Activated CD8-positive, alpha-beta T cell treated with anti-CD3 and anti-CD28 coated beads for 36 hours (primary cell): ENCODE measurements at regions not wholly inside any gene's neighbourhood (a gene's known extent, or its start where the extent isn't known, plus 50 kb on each side); places are given as distances from the start of the nearest gene placed in this dataset.

Experiments used
- ATAC-seq: fragments of 200-7000 bp; cut with Tn5 transposase; one replicate; pipeline ENCODE4 v1.10.0; 2021; ENCODE audit warnings: mild to moderate bottlenecking, moderate library complexity
- CTCF ChIA-PET: fragments of 350-600 bp; sonication (Branson Sonifier 250); formaldehyde crosslinking; loops from one replicate; lab custom pipeline; 2021; ENCODE audit warnings: antibody characterized with exemption; lab: Charles Lee
- POLR2A ChIA-PET: fragments of 350-600 bp; sonication (Branson Sonifier 250); formaldehyde crosslinking; loops from one replicate; lab custom pipeline; 2021; ENCODE audit warnings: antibody characterized with exemption; lab: Charles Lee
- DNase-seq: peaks from one replicate; pipeline ENCODE4 v3.0.0-alpha.2; 2020
- H3K27ac Mint-ChIP-seq: one replicate; pipeline ENCODE4 v1.8.0; 2021; ENCODE audit warnings: mild to moderate bottlenecking, mixed read lengths
- H3K27me3 Mint-ChIP-seq: one replicate; pipeline ENCODE4 v1.8.0; 2021; ENCODE audit warnings: mixed read lengths
- H3K36me3 Mint-ChIP-seq: one replicate; pipeline ENCODE4 v1.8.0; 2021; ENCODE audit warnings: low read depth, mixed read lengths
- H3K4me1 Mint-ChIP-seq: one replicate; pipeline ENCODE4 v1.8.0; 2021; ENCODE audit warnings: low read depth, mixed read lengths
- H3K4me3 Mint-ChIP-seq: one replicate; pipeline ENCODE4 v1.8.0; 2021; ENCODE audit warnings: mild to moderate bottlenecking, moderate library complexity, mixed read lengths
- H3K9me3 Mint-ChIP-seq: one replicate; pipeline ENCODE4 v1.8.0; 2021; ENCODE audit warnings: mixed read lengths
- intact Hi-C: fragments of 100-400 bp; cut with micrococcal nuclease; formaldehyde crosslinking; loops from one replicate; pipeline ENCODE4 v1.10.0; 2022
- TF ChIP-seq, protein P1 (sequence below): fragments of 200-600 bp; IDR thresholded peaks from one replicate; pipeline ENCODE4 v1.8.0; 2022; ENCODE audit warnings: antibody characterized with exemption, mild to moderate bottlenecking

DNA sequence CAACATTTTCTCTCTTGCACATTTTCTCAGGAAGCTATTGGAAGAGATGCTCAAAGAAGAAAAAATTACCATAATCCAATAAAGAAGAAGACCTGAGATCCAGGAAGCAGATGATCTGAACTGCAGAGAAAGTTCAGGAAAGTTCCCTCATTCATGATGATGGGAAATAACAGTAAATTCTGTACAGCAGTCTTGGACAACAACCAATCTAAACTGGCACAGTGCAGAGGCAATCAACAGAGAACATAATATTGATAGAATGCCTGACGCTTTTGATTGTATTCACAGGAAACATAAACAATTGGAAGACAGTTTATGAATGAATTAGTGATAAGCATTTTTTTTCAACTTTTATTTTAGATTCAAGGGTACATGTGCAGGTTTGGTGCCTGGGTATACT is 428.9 kb downstream of the KCTD8 start:
- Mint-ChIP-seq H3K9me3 (no peaks in the 10 kb centered on the region), H3K4me3 (no peak overlapping the region), H3K4me1 (no peaks in the 10 kb centered on the region), H3K27ac (no peak overlapping the region), H3K27me3 (no peaks in the 10 kb centered on the region), H3K36me3 (no peaks in the 10 kb centered on the region)
- POLR2A ChIA-PET, result no interaction called here
- TF ChIP-seq, protein P1, sequence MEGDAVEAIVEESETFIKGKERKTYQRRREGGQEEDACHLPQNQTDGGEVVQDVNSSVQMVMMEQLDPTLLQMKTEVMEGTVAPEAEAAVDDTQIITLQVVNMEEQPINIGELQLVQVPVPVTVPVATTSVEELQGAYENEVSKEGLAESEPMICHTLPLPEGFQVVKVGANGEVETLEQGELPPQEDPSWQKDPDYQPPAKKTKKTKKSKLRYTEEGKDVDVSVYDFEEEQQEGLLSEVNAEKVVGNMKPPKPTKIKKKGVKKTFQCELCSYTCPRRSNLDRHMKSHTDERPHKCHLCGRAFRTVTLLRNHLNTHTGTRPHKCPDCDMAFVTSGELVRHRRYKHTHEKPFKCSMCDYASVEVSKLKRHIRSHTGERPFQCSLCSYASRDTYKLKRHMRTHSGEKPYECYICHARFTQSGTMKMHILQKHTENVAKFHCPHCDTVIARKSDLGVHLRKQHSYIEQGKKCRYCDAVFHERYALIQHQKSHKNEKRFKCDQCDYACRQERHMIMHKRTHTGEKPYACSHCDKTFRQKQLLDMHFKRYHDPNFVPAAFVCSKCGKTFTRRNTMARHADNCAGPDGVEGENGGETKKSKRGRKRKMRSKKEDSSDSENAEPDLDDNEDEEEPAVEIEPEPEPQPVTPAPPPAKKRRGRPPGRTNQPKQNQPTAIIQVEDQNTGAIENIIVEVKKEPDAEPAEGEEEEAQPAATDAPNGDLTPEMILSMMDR, result no peak
- intact Hi-C loops, result no loop called here
- CTCF ChIA-PET, result no interaction called here
- ATAC-seq, result no peak
- DNase-seq, result no peak

DNA sequence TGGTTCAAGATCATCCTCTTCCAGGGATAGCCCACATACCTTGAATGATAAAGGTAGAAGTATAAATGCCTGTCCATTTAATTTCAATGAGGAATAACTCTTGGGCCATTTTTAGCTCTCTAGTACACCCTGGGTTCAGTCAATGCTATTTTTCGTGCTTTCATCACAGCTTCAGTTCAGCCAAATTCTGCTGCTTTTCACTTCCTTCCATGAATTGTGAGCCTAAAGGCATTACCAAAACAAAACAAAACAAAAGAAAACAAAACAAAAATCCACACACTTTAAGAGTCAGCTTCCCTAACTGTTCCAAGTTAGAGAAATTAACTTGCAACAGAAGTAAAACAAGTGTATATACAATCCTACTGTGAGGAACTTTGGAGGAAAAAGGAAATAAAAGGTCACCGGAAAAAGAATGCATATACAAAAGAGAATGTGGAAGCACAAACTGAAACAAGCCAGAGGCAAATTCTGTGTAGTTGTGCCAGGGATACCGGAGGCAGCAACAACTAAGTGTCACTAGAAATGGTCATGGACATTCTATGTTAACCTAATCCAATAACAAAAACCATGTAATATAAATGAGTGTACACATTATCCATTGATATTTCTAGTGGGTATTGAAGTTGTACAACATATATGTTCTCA is 423.1 kb downstream of the KCTD8 start:
- Mint-ChIP-seq H3K36me3 (no peaks in the 10 kb centered on the region), H3K4me1 (no peaks in the 10 kb centered on the region), H3K4me3 (no peak overlapping the region), H3K9me3 (no peaks in the 10 kb centered on the region), H3K27ac (no peak overlapping the region), H3K27me3 (no peaks in the 10 kb centered on the region)
- ATAC-seq, result no peak
- CTCF ChIA-PET, result no interaction called here
- POLR2A ChIA-PET, result no interaction called here
- intact Hi-C loops, result no loop called here
- DNase-seq, result no peak
- TF ChIP-seq, protein P1, result no peak

DNA sequence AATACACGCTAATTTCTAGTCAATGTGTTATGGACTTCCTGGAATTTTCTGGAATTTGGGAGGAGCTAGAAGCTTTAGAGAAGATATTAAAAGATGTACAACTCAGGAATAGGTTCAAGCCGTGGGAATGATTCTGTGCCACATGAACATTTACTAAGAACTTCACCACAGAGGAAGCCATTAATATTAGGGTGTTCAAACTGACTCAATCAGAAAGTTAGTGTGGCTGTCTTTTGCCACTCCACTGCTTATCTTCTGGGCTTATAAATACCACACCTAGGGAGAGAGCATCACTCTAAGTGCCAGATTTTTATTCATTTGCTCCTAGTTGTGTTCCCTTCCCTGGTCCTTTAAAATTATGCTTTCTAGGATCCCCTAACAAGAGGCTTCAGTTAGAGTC is 409.8 kb downstream of the KCTD8 start:
- DNase-seq (no peak), ATAC-seq (no peak)
- POLR2A ChIA-PET, result no interaction called here
- H3K4me1 Mint-ChIP-seq, result no peaks in the 10 kb centered on the region
- no peaks in the 10 kb centered on the region for H3K36me3 Mint-ChIP-seq
- H3K9me3 Mint-ChIP-seq, result peaks cover 2% of the 10 kb centered on the region
- no peak overlapping the region for H3K27ac Mint-ChIP-seq
- TF ChIP-seq, protein P1, result no peak
- CTCF ChIA-PET, result no interaction called here
- no peaks in the 10 kb centered on the region for H3K27me3 Mint-ChIP-seq
- intact Hi-C loops, result no loop called here
- no peak overlapping the region for H3K4me3 Mint-ChIP-seq

DNA sequence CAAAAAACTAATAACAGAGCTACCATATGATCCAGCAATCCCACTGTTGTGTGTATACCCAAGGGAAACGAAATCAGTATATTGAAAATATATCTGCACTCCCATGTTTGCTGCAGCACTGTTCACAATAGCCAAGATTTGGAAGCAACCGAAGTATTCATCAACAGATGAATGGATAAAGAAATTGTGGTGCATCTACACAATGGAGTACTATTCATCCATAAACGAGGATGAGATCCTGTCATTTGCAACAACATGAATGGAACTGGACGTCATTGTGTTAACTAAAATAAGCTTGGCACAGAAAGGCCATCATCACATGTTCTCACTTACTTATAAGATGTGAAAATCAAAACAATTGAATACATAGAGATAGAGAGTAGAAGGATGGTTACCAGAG is 402.1 kb downstream of the KCTD8 start:
- POLR2A ChIA-PET, result no interaction called here
- no peaks in the 10 kb centered on the region for H3K27me3 Mint-ChIP-seq
- ATAC-seq, result no peak
- no peaks in the 10 kb centered on the region for H3K4me1 Mint-ChIP-seq
- H3K4me3 Mint-ChIP-seq, result no peak overlapping the region
- TF ChIP-seq, protein P1, result no peak
- H3K36me3 Mint-ChIP-seq, result no peaks in the 10 kb centered on the region
- peaks cover 3% of the 10 kb centered on the region for H3K9me3 Mint-ChIP-seq
- CTCF ChIA-PET, result no interaction called here
- H3K27ac Mint-ChIP-seq, result no peak overlapping the region
- no peak for DNase-seq
- intact Hi-C loops, result no loop called here

GRCh38 chr4:44056721-44057151 is 391.9 kb downstream of the KCTD8 start:
- Mint-ChIP-seq H3K27me3 (no peaks in the 10 kb centered on the region), H3K36me3 (no peaks in the 10 kb centered on the region), H3K27ac (no peak overlapping the region), H3K4me1 (no peaks in the 10 kb centered on the region), H3K9me3 (peaks cover 5% of the 10 kb centered on the region), H3K4me3 (no peak overlapping the region)
- POLR2A ChIA-PET, result interaction anchor here (0.7 kb wide), 1 partner anchor 555 kb away, joined by 3 read pairs; no protein-coding TSS in a partner anchor
- intact Hi-C loops, result no loop called here
- ATAC-seq (no peak), DNase-seq (no peak)
- CTCF ChIA-PET, result no interaction called here
- TF ChIP-seq, protein P1, result no peak
